SKM-1 (cell line): ENCODE measurements at regions not wholly inside any gene's neighbourhood (a gene's known extent, or its start where the extent isn't known, plus 50 kb on each side); places are given as distances from the start of the nearest gene placed in this dataset.
"Not testable (repeated sequence)": the region's sequence is repeated elsewhere in the genome, so short reads cannot be mapped to it uniquely, and the experiment has no call there.

Experiments
- DNase-seq: peaks from one replicate; lab custom pipeline; 2025; ENCODE audit not compliant: unreplicated experiment; lab: John Stamatoyannopoulos, UW

DNA sequence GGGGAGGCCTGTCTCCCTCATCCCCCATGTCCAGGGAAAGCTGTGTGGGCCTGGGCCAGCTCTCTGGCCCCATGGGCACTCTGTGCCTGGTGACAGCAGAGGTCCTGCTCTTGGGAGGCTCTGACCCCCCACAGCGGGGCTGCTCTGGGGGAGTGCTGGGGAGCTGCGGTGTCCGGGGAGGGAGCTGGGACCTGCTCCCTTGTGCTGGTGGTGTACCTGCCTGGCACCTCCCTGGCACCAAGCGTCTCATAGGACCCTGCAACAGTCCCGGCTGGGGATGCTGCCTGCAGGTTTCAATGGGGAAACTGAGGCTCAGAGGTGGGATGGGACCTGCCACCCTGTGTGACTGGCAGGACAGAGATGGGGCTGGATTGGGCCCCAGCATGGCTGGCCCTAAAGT lies 111.3 kb downstream of the KIF26A start:
- DNase-seq: no peak

- DNase-seq: no peak
Observed at GRCh38 chr14:104250175-104250574, 111.8 kb downstream of the KIF26A start.

DNA sequence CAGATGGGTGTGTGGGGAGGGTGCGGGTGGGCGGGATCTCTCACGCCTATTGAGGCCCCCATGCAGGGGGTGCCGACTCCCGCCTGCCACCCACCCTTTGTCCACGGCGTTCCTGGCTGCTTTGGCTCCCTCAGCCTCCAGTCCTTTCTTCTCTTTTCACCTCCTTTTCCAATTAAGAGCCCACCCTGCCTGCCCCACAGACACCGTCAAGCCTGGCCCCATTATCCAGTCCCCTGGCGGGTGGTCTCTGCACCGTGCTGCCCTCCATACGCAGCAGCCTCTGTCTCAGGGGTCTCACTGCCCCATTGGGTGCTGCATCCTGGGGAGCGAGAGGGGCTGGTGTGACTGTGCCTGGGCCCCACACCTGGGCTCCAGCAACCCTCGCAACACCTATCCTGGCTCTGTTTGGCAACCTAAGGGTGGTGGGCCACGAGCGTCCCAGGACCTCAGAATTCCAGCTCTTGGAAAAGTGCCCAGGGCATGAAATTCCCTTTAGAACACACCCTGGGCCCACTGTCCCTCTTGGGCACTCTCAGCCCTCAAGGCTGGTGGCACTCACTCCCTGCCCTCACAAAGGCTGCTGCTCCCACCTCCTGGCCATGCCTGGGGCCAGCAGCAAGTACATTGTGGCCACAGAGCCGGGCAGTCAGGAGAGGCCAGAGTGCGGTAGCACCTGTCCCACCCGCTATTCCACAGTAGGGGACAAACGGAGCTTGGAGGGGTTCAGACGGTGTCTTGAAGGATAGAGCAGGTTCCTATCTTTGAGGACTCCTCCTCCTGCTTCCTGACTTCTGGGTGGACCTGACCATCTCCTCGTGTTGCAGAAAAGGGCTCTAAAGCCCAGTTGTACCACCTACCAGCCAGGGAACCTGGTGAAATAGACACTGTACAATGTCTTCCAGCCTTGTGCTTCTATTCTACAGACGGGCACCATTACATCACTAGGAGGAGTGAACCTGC lies 114.1 kb downstream of the KIF26A start:
- no peak for DNase-seq

- no peak for DNase-seq
Observed at GRCh38 chr14:104253223-104253822, 114.9 kb downstream of the KIF26A start.

GRCh38 chr14:104253901-104254353 lies 115.5 kb downstream of the KIF26A start:
- DNase-seq: no peak

DNA sequence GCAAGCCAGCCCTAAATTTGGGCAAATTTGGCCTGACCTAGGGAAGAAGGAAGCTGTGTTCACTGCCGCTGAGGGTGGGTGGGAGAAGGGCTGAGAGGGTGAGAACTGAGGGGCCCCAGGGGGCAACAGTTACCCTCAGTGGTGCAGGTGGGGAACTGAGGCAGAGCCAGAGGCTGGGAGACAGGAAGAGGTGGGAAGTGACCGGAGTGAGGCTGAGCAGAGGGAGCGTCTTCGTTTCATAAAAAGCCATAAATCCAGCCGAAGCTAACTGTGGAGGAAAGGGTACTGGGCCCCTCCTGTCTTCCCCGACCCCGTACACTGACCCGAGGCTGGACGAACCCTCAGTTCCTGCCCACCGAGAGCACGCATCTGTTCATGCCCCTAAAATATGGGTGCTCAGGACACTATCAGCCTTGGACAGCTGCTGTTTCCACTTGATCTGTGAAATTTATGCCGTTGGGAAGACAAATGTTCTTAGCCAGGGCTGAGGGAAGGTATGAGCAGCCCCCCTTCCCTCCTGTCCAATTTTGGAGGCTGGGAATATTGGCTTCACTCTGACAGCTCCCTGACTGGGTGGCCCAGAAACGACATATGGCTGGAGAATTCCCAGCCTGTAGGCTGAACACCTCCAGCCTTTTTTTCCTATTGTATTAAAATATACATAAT lies 116.5 kb downstream of the KIF26A start:
- no peak for DNase-seq

- no peak for DNase-seq
Observed at GRCh38 chr14:104256025-104256424, 117.6 kb downstream of the KIF26A start.

DNA sequence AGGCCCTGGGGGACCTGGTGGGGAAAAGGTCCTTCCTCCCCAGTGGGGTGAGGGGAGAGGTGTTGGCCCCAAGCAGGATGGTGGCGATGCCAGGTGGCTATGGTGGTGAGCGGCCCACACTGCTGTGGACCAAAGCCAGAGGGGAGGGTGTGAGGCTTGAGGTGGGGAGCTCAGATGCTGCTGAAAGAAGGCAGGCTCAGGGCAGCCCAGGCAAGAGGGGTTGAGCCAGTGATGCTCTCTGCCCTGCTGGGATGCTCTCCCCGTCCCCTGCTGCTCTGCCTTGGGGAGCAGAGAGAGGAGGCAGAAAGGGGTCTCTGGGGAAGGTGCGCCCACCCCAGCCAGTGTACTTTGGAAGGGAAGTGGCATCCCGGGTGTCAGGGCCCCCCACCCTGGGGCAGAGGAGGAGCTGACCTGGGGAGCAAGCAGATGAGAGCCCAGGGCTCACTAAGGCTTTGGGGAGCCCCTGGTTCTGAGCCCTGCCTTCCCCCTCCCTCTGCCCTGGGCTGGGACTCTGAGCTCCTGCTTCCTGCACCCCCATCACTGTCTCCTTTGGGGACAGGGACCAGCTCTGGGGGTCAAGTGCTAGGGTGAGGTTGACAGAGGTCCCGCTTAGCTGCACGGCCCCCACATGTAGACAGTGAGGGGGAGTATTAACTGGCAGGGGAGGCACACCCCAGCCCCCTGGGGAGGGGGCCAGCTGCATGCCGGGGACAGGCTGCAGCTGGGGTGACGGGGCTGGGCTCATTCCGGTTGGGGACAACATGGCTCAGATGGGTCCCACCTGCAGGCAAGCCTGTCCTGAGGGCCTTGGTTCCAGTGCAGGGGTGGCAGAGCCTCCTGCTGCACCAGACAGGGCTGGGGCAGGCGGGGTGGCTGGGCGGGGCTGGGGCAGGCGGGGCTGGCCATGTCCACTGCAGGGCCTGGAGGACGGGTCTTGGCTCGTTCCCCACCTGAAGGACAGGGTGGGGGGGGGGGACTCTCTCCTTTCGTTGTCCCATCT lies 124.4 kb downstream of the KIF26A start:
- DNase-seq: no peak

DNA sequence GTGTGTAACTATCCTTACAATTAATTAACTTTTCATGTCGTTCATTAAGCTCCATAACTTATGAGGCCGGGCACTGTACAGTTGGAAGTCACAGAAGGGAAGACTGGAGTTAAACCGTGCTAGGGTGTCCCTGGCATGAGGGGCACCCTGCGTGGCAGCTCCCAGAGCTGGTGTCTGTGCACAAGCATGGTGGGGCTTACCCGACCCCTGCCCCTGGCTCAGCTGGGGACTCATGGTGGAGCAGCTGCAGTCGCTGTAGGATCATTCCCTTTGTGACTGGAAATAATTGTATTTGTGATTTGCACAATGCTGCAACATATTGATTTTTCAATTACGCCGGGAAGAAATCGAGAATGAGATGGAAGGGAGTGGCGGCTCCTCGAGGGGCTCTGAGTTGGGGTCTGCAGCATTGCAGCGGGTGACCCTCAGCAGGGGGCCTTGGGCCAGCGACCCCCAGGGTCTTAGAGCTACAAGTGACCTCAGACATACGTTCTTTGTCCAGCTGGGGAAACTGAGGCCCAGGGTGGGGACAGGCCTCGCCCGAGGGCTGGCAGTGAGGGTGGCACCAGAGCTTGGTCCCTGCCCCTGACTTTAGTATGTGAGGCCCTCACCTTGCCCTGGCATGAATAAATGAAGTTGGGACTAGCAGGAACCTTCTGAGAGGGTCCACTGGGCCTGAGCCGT lies 125.4 kb downstream of the KIF26A start:
- no peak for DNase-seq

DNA sequence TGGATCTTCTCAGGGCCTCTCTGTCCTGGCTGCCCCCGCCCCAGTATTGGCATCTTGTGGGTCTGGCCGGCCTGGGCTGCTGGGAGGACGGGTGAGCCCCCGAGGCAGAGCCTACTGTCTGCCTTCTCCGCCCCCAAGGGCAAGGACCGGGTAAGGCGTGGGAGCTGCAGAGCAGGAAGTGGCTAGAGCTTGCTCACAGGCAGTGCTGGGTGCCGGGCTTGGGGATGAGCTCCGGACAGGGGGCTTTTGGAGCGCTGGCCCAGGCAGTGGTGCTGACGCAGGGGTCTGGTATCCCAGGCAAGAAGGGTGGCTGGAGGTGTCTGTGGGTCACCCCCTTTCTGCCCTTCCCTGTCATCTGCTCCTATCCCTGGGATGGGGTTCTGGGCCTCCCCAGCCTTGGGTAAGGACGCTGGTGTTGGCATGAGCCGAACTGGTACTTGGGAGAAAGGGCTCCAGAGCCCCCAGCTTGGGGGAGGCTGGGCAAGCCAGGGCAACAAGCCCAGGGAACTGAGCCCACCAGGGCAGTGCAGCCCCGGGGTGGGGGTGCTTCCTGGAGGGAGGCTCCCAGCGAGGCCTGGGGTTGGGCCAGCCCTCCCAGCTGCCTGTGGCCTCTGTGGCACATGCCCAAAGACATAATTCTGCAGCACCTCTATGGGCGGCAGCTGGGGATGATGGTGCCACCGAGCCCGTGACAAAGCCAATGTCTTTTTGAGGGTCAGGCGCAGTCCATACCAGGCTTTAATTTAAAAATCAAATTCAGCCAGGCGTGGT lies 126.3 kb downstream of the KIF26A start:
- no peak for DNase-seq

DNA sequence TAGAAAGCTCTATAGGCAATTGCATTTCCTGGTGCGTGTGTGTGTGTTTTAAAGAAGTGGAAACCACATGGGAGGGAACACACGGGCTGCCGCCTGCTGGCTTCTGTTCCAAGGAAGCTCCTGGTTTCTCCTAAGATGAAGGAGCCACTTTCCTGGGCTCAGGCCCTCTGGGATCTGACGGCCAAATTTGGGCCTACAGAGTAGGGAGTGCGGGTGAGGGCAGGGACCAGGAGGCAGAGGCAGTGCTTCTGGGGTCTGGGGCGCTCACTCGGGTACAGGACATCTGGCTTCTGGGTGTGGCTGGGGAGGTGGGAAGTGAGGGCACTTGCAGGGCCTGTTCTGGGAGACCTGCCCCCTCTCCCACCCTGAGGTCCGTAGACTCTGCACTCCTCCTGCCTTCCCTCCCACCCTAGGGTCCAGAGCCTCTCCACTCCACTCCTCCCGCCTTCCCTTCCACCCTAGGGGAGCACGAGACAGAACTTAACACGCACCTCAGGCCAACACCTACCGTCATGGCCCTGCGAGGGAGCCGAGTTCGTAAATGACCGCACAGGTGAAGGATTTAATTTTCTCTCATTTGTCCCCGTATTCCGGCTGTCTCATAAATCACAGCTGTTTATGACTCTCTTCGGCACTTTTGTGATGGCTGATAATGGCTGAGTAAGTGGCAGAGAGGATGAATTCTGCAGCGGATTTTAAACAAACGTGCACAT lies 127.7 kb downstream of the KIF26A start:
- no peak for DNase-seq

GRCh38 chr14:104266631-104267575 lies 128.5 kb downstream of the KIF26A start:
- DNase-seq: no peak

- no peak for DNase-seq
Observed at GRCh38 chr14:104267895-104268294, 129.5 kb downstream of the KIF26A start.

GRCh38 chr14:104268295-104268694 lies 129.9 kb downstream of the KIF26A start:
- no peak for DNase-seq

GRCh38 chr14:104268725-104269436 lies 130.5 kb downstream of the KIF26A start:
- DNase-seq: no peak

GRCh38 chr14:104269511-104270241 lies 131.3 kb downstream of the KIF26A start:
- DNase-seq: not testable (repeated sequence)
